SK-N-MC (cell line): ENCODE measurements at regions not wholly inside any gene's neighbourhood (a gene's known extent, or its start where the extent isn't known, plus 50 kb on each side); places are given as distances from the start of the nearest gene placed in this dataset.

Experiments used
- EZH2 ChIP-seq: fragments of 200-600 bp; sonication (generic); IDR thresholded peaks from one replicate; pipeline ENCODE4 v1.6.1; 2017; ENCODE audit warnings: antibody characterized with exemption
- FOXP2 ChIP-seq: optimal IDR thresholded peaks from 2 replicates; pipeline ENCODE3; 2011; ENCODE audit warnings: mild to moderate bottlenecking, moderate library complexity; ENCODE audit not compliant: insufficient read depth; ENCODE audit errors: extremely low read length, control extremely low read depth
- POLR2AphosphoS5 ChIP-seq: IDR thresholded peaks from 2 replicates; pipeline ENCODE4 v1.6.1; 2012; ENCODE audit warnings: mild to moderate bottlenecking, low read depth, low read length, borderline replicate concordance

DNA sequence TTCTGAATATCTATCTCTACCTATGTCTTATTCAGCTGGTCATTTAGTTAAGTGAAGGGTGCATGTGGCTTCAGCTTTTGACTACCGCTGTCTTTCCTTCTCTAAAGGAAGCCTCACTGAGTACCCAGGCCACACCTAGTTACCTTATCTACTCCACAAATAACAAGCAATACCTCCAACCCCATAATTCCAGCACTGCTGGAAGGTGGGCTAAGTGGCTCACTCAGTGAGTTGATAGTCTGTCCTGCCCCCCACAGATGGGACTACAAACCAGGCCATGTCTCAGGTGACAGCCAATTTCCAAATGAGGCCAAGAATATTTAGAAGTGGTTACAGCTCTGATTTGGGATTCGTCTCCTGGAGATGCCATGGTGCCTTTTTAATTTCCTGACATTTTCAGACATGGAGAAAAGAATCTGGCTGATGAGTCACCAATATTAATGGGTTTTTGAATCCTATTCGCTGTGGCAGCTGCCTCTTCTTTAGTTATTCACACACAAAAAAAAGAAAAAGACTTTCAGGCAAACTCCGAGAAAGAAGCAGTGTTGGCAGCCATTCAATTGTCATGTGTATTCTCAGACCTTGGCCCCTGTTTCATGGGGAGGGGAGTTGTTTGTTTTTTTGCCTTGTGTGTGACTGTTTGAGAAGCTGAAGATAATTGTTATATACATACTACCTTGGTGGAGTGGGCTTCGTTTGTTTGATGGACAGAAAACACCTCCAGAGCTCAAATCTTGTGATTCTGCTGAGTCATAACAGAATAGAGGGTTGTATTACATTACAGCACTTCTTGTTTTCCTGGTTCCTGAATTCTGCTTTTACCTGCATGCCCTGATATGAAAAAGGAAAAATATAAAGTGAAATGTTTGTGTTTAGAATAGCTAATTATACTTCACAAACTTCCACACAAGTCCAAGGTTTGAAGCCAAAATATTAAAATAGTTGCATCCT lies 64.2 kb downstream of the SCG2 start:
- TF ChIP-seq EZH2 (no peak), POLR2AphosphoS5 (no peak), FOXP2 (no peak)
